Heart left ventricle (tissue), 13 donors: ENCODE measurements at regions not wholly inside any gene's neighbourhood (a gene's known extent, or its start where the extent isn't known, plus 50 kb on each side); places are given as distances from the start of the nearest gene placed in this dataset.

ENCODE experiments used
- CTCF ChIP-seq, 12 donors: fragments of 200-600 bp; sonication (generic) in 4 of 12; IDR thresholded peaks; one replicate each; pipeline versions ENCODE4 v1.5.0 to v1.8.0; 2018 to 2022; ENCODE audit warnings: antibody characterized with exemption in 12 of 12, mild to moderate bottlenecking in 5 of 12
- POLR2A ChIP-seq, 2 donors: fragments of 450-650 bp; IDR thresholded peaks; one replicate each; pipeline ENCODE4 v1.6.1; 2017; ENCODE audit warnings: antibody characterized with exemption in 2 of 2, mild to moderate bottlenecking in 2 of 2, moderate library complexity in 2 of 2
- donor health status: ischemic (EF 13 %, LVEDD 7.1; RV severe dilation, severe dysfunction).
- donor health status: DM: no; HTN: yes; CAD: no.
- donor health status: DM: no; HTN: no; CAD: no.
- donor health status: ischemic (EF 25% LVEDD 6.9; RV normal size, moderate dysfunction).
- donor health status: ischemic (EF 25% LVEDD 5.7; RV mildly dilated, moderate dysfunction).
- donor health status: ischemic (EF 35%, LVEDD 5.7; RV mildly dilated, moderate dysfunction).
- donor health status: nonischemic (EF 11% LVEDD 7.7; RV severe dilation, severe dysfunction).
- donor health status: DM: yes; HTN: yes; CAD: no.
- donor health status: PGD.
- donor health status: ischemic (EF 29% LVEDD 5.4; RV normal size, mild dysfunction).
- donor health status: nonischemic (EF 23%, LVEDD 6.1; RV moderate dilation, normal function).

- TF ChIP-seq CTCF (IDR thresholded peaks at IDR 0.05) (no peak), POLR2A (IDR thresholded peaks at IDR 0.05) (no peak)
These were observed 52.2 kb upstream of the MAMLD1 start for GRCh38 chrX:150310881-150311280.
